Mucosa of rectum (tissue), 2 donors: ENCODE measurements at regions not wholly inside any gene's neighbourhood (a gene's known extent, or its start where the extent isn't known, plus 50 kb on each side); places are given as distances from the start of the nearest gene placed in this dataset.

Experiments used
- H3K27ac ChIP-seq, 2 donors: one replicate each; pipeline ENCODE4 v1.7.0; 2013; ENCODE audit warnings: inconsistent platforms in 2 of 2, low read depth in 2 of 2, low read length in 2 of 2
- H3K27me3 ChIP-seq, 2 donors: one replicate each; pipeline ENCODE4 v1.7.0; 2013; ENCODE audit warnings: low read length in 2 of 2; ENCODE audit not compliant: control insufficient read depth in 2 of 2, insufficient read depth in 2 of 2
- H3K36me3 ChIP-seq, 2 donors: one replicate each; pipeline ENCODE4 v1.7.0; 2013; ENCODE audit warnings: low read length in 2 of 2; ENCODE audit not compliant: control insufficient read depth in 2 of 2, insufficient read depth in 2 of 2
- H3K4me1 ChIP-seq, 2 donors: one replicate each; pipeline ENCODE4 v1.7.0; 2013; ENCODE audit warnings: low read length in 2 of 2, mild to moderate bottlenecking in 1 of 2; ENCODE audit not compliant: control insufficient read depth in 2 of 2, insufficient read depth in 2 of 2
- H3K4me3 ChIP-seq, 2 donors: one replicate each; pipeline ENCODE4 v1.7.0; 2013; ENCODE audit warnings: low read length in 2 of 2
- H3K9ac ChIP-seq, 2 donors: one replicate each; pipeline ENCODE4 v1.7.0; 2013; ENCODE audit warnings: low read length in 2 of 2, low read depth in 1 of 2, mild to moderate bottlenecking in 1 of 2
- H3K9me3 ChIP-seq, 2 donors: one replicate each; pipeline ENCODE4 v1.7.0; 2013; ENCODE audit warnings: low read length in 2 of 2; ENCODE audit not compliant: control insufficient read depth in 2 of 2
- donor health status: healthy.
- donor health status: Normal muscosa, but diverticular disease.

DNA sequence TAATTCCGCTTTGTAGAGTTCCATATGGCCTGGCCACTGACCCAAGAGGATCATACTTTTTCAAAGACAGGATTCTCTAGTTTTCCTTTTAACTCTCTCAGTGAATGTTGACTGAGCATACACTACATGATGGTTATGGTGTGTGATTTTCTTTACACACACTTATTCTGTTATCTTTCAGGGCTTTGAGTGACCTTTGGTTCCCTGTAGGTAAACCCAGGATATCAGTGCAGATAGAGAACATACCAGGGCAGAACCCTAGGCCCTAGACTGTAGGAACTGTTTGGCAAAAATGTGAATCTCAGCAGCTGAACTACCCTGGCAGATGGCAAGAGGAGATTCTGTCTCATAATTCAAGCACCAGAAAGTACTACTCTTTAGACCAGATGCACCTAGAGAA is 159.6 kb downstream of the KCNA5 start:
- no peaks in the 10 kb centered on the region for H3K9me3 ChIP-seq
- H3K9ac ChIP-seq = no peak overlapping the region
- H3K27me3 ChIP-seq = peaks cover 0 to 6% of the 10 kb centered on the region in 2 donors
- H3K27ac ChIP-seq = no peak overlapping the region
- no peak overlapping the region for H3K4me3 ChIP-seq
- H3K36me3 ChIP-seq = no peaks in the 10 kb centered on the region
- H3K4me1 ChIP-seq = peaks cover 0 to 3% of the 10 kb centered on the region in 2 donors

DNA sequence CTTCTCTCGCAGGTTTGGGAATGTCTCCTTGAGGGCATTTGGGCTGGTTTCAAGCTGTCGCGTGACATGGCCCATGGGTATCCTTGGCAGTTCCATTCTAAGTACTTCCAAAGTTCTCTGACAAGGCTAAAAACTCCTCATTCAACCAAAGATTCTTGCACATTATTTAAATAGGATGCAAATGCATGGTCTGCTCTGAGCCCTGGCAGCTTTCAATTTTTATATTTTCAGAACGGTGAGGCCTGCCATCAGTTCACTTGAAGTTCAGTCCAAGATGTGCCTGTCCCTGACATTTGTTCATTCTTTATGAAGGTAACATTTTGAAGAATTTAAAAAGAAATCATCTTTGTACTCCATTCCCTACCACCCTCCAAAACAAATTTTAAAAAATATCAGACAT is 160.0 kb downstream of the KCNA5 start:
- H3K36me3 ChIP-seq = no peaks in the 10 kb centered on the region

DNA sequence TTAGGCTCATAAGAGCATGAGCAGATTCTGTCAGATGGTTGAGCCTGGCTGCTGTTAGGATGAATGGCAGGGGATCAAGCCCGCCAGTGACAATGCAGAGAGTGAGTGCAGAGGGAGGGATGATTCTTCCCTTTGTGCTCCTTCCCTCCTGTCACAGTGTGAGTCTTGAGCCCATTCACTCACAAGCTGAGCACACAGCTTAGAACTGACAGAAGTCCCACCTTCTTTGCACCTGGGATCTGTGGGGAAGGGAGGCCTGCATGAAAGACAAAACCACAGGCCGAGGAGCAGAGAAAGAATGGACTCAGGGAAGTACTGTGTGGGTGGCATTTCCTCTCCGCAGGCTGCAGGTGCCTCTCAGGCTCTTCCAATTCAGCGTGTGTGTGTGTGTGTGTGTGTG is 160.6 kb downstream of the KCNA5 start:
- Histone ChIP-seq H3K4me1 (peaks cover 0 to 3% of the 10 kb centered on the region in 2 donors), H3K9ac (no peak overlapping the region), H3K36me3 (no peaks in the 10 kb centered on the region), H3K9me3 (no peaks in the 10 kb centered on the region), H3K27me3 (peaks cover 0 to 6% of the 10 kb centered on the region in 2 donors), H3K4me3 (no peak overlapping the region), H3K27ac (no peak overlapping the region)

More for the DNA sequence above, 160.0 kb downstream of the KCNA5 start:
- H3K9me3 ChIP-seq = no peaks in the 10 kb centered on the region
- H3K9ac ChIP-seq = no peak overlapping the region
- peaks cover 0 to 3% of the 10 kb centered on the region in 2 donors for H3K4me1 ChIP-seq
- no peak overlapping the region for H3K4me3 ChIP-seq
- no peak overlapping the region for H3K27ac ChIP-seq
- H3K27me3 ChIP-seq = peaks cover 0 to 6% of the 10 kb centered on the region in 2 donors

GRCh38 chr12:5204831-5205230 is 161.2 kb downstream of the KCNA5 start:
- Histone ChIP-seq H3K4me1 (peaks cover 0 to 3% of the 10 kb centered on the region in 2 donors), H3K27me3 (peaks cover 0 to 2% of the 10 kb centered on the region in 2 donors), H3K27ac (no peak overlapping the region), H3K9ac (no peak overlapping the region), H3K36me3 (no peaks in the 10 kb centered on the region), H3K9me3 (no peaks in the 10 kb centered on the region), H3K4me3 (no peak overlapping the region)

DNA sequence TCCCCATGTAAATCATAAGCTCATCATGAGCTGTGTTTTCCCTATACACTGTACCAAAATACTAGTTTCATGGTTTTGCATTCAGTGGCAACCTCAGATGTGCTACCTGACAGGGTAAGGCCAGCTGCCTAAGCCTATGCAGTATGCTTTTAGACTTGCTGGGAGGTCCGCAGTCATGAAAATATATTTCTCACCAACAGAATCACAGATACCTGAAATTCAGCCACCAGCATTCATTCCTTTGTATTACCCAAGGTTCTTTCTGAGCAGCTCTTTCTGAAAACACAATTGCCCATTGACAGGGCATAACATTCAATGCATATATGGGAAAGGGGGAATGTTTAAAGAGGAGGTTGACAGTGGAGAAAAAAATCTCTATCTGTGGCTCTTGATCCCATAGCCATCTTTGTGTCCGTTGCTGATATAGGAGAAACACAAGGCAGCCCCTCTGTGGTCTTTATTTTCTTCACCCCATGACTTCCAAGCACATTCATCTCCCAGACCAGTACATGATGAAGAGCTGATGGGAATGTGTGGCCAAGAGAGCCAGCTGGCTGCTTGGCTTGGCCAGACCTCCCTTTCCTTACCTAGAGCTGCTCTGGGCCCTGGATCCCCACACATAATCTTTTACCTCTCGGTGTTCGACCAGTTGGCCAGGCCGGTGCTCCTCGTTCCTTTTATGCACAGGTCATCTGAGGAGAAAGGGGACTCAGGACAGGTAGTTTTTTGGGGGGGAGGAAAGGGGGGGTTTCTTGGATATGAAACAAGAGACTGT is 162.9 kb downstream of the KCNA5 start:
- no peak overlapping the region for H3K9ac ChIP-seq
- H3K4me3 ChIP-seq = no peak overlapping the region
- H3K36me3 ChIP-seq = no peaks in the 10 kb centered on the region
- H3K27ac ChIP-seq = no peak overlapping the region
- no peaks in the 10 kb centered on the region for H3K27me3 ChIP-seq
- H3K4me1 ChIP-seq = no peaks in the 10 kb centered on the region
- H3K9me3 ChIP-seq = no peaks in the 10 kb centered on the region

DNA sequence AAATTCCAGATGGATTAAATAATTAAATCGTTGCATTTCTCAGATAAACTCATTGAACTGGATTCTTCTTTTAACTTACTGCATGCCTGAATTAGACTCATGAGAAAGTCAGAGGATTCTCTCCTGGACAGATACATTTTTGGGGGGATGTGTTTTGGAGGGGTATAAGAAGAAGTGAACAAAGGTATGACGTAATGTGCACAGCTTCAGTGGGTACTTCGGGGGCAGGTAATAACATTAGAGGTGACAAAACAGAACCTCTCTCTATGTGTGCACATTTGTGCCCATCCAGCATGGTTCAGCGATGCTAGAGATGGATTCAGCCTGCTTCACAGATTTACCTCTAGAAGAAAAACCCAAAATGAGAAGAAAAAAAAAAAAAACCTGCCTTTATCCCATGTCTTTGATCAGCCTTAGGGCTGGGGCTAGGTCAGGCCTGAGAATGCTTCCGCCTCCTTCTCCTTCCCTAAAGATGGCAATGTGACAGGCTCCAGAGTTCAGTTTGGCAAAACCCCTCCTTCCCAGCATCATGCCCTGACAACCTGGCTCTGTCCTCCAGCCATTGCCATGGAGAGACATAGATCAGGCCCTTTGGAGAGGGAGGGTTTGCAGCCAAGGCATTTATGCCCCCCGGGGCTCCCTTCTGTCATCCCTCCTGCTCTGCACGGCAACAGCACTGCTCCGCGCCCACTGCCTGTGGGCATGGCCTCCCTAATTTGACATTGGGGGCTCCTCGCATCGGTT is 166.7 kb downstream of the KCNA5 start:
- H3K27ac ChIP-seq = no peak overlapping the region
- H3K4me3 ChIP-seq = no peak overlapping the region
- H3K27me3 ChIP-seq = peaks cover 0 to 2% of the 10 kb centered on the region in 2 donors
- H3K9ac ChIP-seq = no peak overlapping the region
- H3K36me3 ChIP-seq = no peaks in the 10 kb centered on the region
- H3K4me1 ChIP-seq = no peaks in the 10 kb centered on the region
- H3K9me3 ChIP-seq = no peaks in the 10 kb centered on the region

GRCh38 chr12:5210923-5211290 is 167.2 kb downstream of the KCNA5 start:
- H3K27me3 ChIP-seq = peaks cover 0 to 4% of the 10 kb centered on the region in 2 donors
- H3K4me3 ChIP-seq = no peak overlapping the region
- H3K9me3 ChIP-seq = no peaks in the 10 kb centered on the region
- H3K36me3 ChIP-seq = no peaks in the 10 kb centered on the region
- no peak overlapping the region for H3K27ac ChIP-seq
- no peak overlapping the region for H3K9ac ChIP-seq
- no peaks in the 10 kb centered on the region for H3K4me1 ChIP-seq

- Histone ChIP-seq H3K27ac (no peak overlapping the region), H3K9me3 (no peaks in the 10 kb centered on the region), H3K9ac (no peak overlapping the region), H3K4me1 (no peaks in the 10 kb centered on the region), H3K36me3 (no peaks in the 10 kb centered on the region), H3K27me3 (peaks cover 0 to 4% of the 10 kb centered on the region in 2 donors), H3K4me3 (no peak overlapping the region)
Observed at GRCh38 chr12:5213336-5213735, 169.7 kb downstream of the KCNA5 start.

- Histone ChIP-seq H3K9me3 (no peaks in the 10 kb centered on the region), H3K9ac (no peak overlapping the region), H3K4me3 (no peak overlapping the region), H3K4me1 (no peaks in the 10 kb centered on the region), H3K36me3 (no peaks in the 10 kb centered on the region), H3K27me3 (peaks cover 0 to 4% of the 10 kb centered on the region in 2 donors), H3K27ac (no peak overlapping the region)
Observed at GRCh38 chr12:5213990-5214389, 170.3 kb downstream of the KCNA5 start.

- Histone ChIP-seq H3K27me3 (peaks cover 0 to 4% of the 10 kb centered on the region in 2 donors), H3K4me3 (no peak overlapping the region), H3K9ac (no peak overlapping the region), H3K27ac (no peak overlapping the region), H3K36me3 (no peaks in the 10 kb centered on the region), H3K9me3 (no peaks in the 10 kb centered on the region), H3K4me1 (no peaks in the 10 kb centered on the region)
Observed at GRCh38 chr12:5217936-5218335, 174.3 kb downstream of the KCNA5 start.
